ENCODE measurements at regions not wholly inside any gene's neighbourhood (a gene's known extent, or its start where the extent isn't known, plus 50 kb on each side); places are given as distances from the start of the nearest gene placed in this dataset.

GRCh38 chr18:73980289-73980979, 167.2 kb downstream of the FBXO15 start:
- Mint-ChIP-seq H3K9me3 (no peaks in the 10 kb centered on the region), H3K27me3 (ENCODE audit: low read depth) (no peaks in the 10 kb centered on the region; the same call in 1 of the 2 replicates), H3K36me3 (ENCODE audit: insufficient read depth in 1 of 3, low read depth in 3 of 3) (no peaks in the 10 kb centered on the region), H3K27ac (no peak overlapping the region), H3K4me3 (no peak overlapping the region), H3K4me1 (peaks cover 8 to 10% of the 10 kb centered on the region in 2 experiments)
- Histone ChIP-seq H3K9ac (ENCODE audit: extremely low read depth, insufficient read length, low read length) (no peak overlapping the region), H3K79me2 (ENCODE audit: insufficient read depth, low read length) (no peaks in the 10 kb centered on the region), H3K4me1 (ENCODE audit: insufficient read depth, low read length) (no peaks in the 10 kb centered on the region), H4K91ac (ENCODE audit: insufficient read length, low read depth, low read length) (no peak overlapping the region), H3K23me2 (ENCODE audit: insufficient read length, low read depth, low read length, poor library complexity, severe bottlenecking) (no peaks in the 10 kb centered on the region), H3K79me1 (ENCODE audit: insufficient read depth, low read depth, low read length, poor library complexity, severe bottlenecking) (no peaks in the 10 kb centered on the region), H2BK12ac (ENCODE audit: insufficient read length, low read depth, low read length) (no peak overlapping the region), H2BK20ac (ENCODE audit: low read depth, low read length, poor library complexity, severe bottlenecking) (no peak overlapping the region), H2AFZ (ENCODE audit: low read length) (no peak overlapping the region), H4K5ac (ENCODE audit: insufficient read length, low read depth, low read length) (no peak overlapping the region), H3T11ph (ENCODE audit: low read length) (no peak overlapping the region), H2AK5ac (ENCODE audit: insufficient read length, low read length) (no peak overlapping the region), H3K27ac (ENCODE audit: insufficient read length, low read depth, low read length) (no peak overlapping the region), H2BK5ac (ENCODE audit: insufficient read length, low read length) (no peak overlapping the region), H3K23ac (ENCODE audit: insufficient read length, low read depth, low read length) (no peak overlapping the region), H2BK120ac (ENCODE audit: low read depth, low read length, poor library complexity, severe bottlenecking) (no peak overlapping the region), H4K8ac (replicated peaks; ENCODE audit: insufficient read length, low read depth, low read length) (no peak overlapping the region), H3K56ac (ENCODE audit: insufficient read length, low read depth, low read length) (no peak overlapping the region), H3K4ac (ENCODE audit: low read depth, low read length) (no peak overlapping the region), H3K27me3 (ENCODE audit: insufficient read depth, low read length) (no peaks in the 10 kb centered on the region), H3K9me3 (ENCODE audit: control insufficient read depth, low read depth, low read length) (no peaks in the 10 kb centered on the region), H3K4me2 (ENCODE audit: insufficient read depth, insufficient read length, low read length) (no peak overlapping the region), H3K14ac (ENCODE audit: insufficient read depth, low read length) (no peak overlapping the region), H2BK15ac (ENCODE audit: low read depth, low read length) (no peak overlapping the region), H4K20me1 (ENCODE audit: control insufficient read depth, insufficient read depth, insufficient read length) (no peaks in the 10 kb centered on the region), H3K18ac (ENCODE audit: insufficient read length, low read depth, low read length) (no peak overlapping the region)
- DNase-seq = peak; percentile 60
- peak; percentile 80 for TF ChIP-seq CTCF (conservative IDR thresholded peaks at IDR 0.05)
- WGBS (ENCODE audit: extremely low coverage, insufficient read length, low lambda C conversion rate) = no CpG with 5 or more reads among the region's 9 CpGs

All from H9 (cell line).